Omental fat pad (tissue), 3 donors: ENCODE measurements at regions not wholly inside any gene's neighbourhood (a gene's known extent, or its start where the extent isn't known, plus 50 kb on each side); places are given as distances from the start of the nearest gene placed in this dataset.

ENCODE experiments used
- ATAC-seq: fragments of 150-250 bp; one replicate; pipeline ENCODE4 v1.9.1; 2016; ENCODE audit warnings: mild to moderate bottlenecking, moderate library complexity; ENCODE audit not compliant: low FRiP score
- DNase-seq: peaks from one replicate; pipeline ENCODE4 v3.0.0-alpha.2; 2019; ENCODE audit warnings: low spot score
- TF ChIP-seq, protein P1 (sequence below), 3 donors: fragments of 450-650 bp; IDR thresholded peaks; one replicate each; pipeline ENCODE4 v1.5.1; 2016 to 2017; ENCODE audit warnings: antibody characterized with exemption in 3 of 3, mild to moderate bottlenecking in 3 of 3, moderate library complexity in 2 of 3

DNA sequence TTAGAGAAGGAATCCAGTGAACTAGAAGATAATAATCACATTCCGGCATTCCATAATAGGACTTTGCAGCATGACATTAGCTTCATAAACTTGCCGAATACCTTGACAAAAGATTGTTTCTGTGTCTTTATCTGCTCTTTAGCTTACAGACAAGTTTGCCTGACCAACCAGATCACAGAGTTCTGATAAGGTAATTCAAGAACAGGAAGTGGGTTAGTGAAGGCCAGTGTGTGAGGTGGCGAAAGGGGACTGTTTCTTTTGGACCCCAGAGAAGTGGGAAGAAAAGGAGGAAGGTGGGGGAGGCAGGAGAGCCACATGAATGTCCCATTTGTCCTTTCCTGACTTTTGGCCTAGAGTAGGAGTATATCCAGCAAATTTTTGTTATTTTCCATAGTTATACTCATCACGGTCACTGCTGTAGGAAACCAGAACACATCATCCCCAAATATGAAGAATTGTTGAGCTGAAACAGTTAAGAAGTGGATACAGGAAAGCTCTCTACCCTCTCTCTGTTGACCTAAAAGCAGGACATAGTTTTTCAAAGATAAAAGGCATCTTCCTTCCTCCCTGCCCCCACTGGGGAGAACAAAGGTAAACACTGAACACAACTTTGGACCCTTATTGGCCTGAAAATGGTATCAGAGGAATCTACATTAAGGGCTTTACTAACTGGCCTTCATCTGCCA is 72.4 kb upstream of the TNFAIP3 start:
- no peak for ATAC-seq
- DNase-seq = no peak
- TF ChIP-seq, protein P1, sequence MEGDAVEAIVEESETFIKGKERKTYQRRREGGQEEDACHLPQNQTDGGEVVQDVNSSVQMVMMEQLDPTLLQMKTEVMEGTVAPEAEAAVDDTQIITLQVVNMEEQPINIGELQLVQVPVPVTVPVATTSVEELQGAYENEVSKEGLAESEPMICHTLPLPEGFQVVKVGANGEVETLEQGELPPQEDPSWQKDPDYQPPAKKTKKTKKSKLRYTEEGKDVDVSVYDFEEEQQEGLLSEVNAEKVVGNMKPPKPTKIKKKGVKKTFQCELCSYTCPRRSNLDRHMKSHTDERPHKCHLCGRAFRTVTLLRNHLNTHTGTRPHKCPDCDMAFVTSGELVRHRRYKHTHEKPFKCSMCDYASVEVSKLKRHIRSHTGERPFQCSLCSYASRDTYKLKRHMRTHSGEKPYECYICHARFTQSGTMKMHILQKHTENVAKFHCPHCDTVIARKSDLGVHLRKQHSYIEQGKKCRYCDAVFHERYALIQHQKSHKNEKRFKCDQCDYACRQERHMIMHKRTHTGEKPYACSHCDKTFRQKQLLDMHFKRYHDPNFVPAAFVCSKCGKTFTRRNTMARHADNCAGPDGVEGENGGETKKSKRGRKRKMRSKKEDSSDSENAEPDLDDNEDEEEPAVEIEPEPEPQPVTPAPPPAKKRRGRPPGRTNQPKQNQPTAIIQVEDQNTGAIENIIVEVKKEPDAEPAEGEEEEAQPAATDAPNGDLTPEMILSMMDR (IDR thresholded peaks at IDR 0.05) = no peak

DNA sequence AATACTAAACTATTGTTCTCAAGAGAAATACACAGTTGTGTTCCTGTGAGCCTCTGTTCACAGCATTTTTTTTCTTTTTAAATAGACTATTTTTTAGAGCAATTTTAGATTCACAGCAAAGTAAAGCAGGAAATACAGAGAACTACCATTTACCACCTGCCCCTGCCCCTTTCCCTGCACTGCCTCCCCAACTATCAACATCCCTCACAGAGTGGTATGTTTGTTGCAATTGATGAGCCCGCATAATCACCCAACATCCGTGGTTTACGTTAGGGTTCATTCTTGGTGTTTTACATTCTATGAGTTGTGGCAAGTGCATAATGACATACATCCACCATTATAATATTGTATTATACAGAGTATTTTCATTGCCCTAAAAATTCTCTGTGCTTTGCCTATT is 71.6 kb upstream of the TNFAIP3 start:
- DNase-seq = no peak
- ATAC-seq = no peak

DNA sequence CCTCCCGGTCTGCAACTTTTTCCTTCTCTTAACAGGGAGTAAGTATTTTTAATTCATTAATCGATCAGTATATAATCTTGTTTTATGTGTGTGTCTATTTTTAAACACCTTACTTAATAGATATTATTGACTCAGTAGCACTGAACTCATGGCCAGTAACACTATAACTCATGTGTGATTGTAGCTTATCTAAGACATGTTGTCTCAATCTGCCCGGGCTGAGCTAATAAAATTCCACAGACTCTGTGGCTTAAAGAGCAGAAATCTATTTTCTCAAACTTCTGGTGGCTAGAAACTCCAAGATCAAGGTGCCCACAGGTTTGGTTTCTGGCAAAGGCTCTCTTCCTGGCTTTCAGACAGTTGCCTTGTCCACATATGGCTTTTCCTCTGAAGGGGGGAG is 68.8 kb upstream of the TNFAIP3 start:
- TF ChIP-seq, protein P1 (IDR thresholded peaks at IDR 0.05) = no peak
- ATAC-seq = no peak
- no peak for DNase-seq

More for the DNA sequence above, 71.6 kb upstream of the TNFAIP3 start:
- TF ChIP-seq, protein P1 (IDR thresholded peaks at IDR 0.05) = no peak

DNA sequence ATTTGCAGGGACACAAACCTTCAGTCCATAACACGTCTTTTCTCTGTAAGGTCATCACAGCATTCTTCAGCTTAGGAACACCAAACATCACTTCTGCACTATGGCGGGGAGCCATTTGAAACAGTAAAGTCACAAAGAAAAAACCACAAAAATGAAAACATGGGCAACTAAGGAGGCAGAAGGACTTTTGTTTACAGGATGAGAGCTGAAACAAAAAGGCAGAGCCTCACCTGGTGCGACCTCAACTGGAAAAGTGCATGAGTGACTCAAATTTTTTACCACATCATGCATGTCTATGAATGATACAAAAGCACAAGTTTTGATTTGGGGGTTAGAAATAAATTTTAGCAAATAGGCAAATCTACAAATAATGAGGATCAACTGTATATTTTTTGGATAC is 68.2 kb upstream of the TNFAIP3 start:
- TF ChIP-seq, protein P1 (IDR thresholded peaks at IDR 0.05) = no peak
- no peak for ATAC-seq
- no peak for DNase-seq

DNA sequence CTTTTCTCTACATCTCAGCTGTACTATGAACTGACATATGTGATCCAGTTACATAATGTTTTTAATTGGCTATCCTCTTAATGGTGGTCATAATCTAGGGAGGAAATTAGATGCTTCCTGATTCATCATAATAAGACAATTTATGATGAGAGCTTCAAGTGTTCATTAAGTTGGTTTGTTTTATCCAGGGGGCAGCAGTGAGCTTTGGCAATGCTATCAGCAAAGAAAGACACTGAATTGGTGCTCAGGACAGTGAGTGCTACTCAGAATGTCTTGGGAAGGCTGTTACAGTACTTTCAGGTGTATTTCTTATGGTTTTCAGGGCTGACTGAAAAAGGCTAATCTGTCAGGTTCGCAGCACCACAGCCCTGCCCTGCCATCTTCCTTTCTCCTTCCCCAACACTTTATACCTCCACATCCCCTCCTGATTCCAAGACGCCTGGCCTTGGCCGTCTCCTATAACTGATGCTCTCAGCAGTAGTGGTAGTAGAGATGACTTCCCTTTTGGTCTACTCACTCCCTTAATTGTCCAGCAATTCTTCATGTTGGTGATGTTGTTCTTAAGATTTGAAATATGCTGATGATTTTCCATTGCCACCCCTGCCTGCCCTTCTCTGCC is 67.0 kb upstream of the TNFAIP3 start:
- no peak for DNase-seq
- TF ChIP-seq, protein P1 (IDR thresholded peaks at IDR 0.05) = no peak
- peak; percentile 60 for ATAC-seq

DNA sequence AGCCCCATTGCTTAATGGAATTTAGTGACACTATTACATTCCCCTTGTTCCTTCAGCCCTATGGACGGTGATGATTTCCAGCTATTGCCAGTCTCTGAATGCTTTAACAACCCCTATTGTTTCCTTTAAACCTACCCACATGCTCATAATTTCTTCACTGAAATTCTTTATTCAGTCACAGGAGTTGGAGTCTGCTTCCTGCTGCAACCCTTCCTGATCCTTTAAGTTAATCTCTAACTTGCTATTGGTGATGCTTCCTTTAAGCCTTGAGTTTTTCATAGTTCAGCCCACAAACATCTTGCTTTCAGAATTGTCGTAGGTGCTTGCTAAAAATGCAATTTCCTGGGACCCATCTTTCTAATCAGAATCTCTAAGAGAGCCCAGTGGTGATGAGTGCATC is 66.3 kb upstream of the TNFAIP3 start:
- no peak for DNase-seq
- ATAC-seq = no peak
- TF ChIP-seq, protein P1 (IDR thresholded peaks at IDR 0.05) = no peak
